Stimulated activated CD4-positive, alpha-beta T cell treated with anti-CD3 and anti-CD28 coated beads, TNF-alpha, amount 100 ng/mL, for 24 hours (primary cell): ENCODE measurements at regions not wholly inside any gene's neighbourhood (a gene's known extent, or its start where the extent isn't known, plus 50 kb on each side); places are given as distances from the start of the nearest gene placed in this dataset.
"Not testable (repeated sequence)": the region's sequence is repeated elsewhere in the genome, so short reads cannot be mapped to it uniquely, and the experiment has no call there.

Experiments used
- DNase-seq, 3 experiments: peaks; one replicate each; pipeline ENCODE4 v3.0.0-alpha.2; 2020; ENCODE audit warnings: low read depth in 3 of 3

DNA sequence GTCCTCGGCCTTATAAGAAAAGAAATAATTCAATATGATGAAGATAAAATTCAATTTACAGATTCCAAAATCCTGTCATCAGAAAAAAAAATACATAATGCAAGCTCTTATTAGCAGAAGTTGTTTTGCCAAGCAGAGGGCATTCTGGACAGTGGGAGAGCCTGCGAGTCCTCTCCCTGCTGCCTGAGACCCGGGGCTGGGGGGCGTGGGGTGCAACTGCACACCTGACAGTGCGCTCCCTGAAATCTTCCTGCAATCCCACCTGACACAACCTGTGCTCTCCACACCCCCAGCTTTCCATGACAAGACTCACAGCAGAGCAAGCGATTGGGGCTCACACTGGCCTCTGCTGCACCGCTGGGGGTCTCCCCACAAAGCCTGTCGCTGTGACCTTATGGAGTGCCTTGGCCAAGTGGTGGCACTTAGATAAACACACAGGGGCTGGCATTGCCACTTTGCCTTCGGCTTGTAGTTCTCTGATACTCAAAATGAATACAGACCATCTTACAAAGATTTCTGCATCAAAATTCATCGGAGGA is 130.3 kb upstream of the PDE10A start:
- no peak for DNase-seq

DNA sequence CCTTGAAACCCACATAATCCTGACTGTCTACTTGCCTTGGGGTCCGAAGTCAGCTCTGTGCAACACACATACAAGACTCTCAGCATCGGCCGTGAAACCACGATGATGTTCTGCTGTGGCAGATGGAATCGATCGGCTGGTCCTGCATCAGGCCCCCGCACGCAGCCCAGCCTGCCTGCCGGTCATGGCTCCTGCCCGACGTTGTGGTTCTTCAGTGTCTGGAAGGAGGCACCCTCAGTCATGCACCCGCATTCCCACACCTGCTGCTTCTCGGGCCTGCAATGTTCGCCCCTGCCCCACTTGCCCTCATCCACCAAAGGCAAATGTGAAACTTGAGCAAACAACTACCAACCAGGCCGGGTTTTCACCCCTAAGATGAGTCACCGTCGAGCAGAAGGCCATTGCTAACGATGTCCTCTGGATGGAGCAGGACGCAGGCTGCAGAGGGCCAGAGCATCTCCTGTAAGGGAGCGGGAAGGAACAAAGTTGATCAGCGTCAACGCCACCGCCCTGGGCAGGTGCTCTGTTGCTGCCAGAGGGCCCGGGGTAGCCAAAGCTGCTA is 128.9 kb upstream of the PDE10A start:
- no peak for DNase-seq

DNA sequence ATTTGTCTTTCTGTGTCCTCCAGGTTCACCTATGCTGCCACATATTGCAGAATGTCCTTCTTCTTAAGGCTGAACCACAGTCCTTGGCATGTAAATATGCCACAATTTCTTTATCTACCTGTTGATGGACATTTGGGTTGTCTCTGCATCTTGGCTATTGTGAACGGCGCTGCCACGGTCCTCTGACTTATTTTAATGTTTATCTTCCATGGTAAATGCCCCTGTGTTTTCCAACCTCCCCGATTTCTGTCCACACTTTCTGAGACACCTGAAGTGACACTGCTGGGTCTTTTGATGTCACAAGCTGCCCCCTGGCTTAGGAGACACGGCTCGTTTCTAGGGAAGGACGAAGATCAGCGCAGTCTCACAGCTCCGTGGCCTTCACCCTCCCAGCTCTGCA is 128.3 kb upstream of the PDE10A start:
- no peak for DNase-seq

DNA sequence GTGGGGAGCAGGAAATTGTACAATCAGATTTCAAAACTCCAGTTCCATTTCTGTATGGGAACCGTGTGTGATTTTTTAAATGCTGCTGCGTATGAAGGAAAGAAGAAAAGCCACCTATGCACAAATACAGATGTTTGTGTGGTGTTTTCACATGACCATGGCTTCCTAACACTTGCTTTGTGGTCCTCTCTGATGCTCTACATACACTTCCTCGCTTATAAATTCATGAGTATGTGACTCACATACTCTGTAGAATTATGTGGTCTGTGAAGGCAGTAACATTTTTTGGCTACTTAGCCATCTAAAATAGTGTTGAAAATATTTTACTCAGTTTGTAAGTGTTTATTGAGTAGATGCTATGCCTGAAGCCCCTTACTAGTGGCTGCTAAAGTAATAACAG is 119.8 kb upstream of the PDE10A start:
- DNase-seq, result no peak

DNA sequence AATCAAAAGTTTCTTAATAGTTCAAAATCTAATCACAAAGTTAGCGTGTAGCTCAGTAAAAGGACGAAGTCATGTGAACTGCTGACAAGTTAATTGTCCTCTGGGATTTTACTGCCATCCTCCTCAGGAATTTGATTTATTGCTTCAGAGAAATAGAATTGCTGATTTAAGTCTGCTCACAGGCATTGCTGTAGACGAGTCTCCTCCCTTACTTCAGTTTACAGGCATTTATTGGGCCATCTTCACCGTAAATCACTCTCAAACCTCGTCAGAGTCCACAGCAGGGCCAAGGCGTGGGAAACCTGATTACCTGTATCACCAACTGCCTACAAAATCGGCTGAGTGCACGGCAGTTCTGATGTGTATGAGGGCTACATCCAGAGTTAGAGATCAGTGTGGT is 119.1 kb upstream of the PDE10A start:
- DNase-seq, result no peak

DNA sequence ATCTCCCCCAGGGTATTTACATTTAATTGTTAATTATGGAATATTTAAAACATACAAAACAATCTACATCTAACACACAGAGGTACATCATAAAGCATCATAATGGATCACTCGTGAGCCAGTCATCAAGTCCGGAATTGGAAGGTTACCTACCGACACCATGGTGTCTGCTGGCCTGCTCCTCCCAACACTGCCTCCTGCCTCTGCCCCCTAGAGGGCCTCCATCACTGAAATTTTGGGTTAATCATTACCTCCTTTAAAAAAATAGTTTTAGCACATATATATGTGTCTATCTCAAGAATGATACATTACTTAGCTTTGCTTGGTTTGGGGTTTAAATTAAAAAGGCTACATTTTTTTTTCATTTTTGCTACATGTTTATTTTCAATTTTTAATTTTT is 114.6 kb upstream of the PDE10A start:
- no peak for DNase-seq

DNA sequence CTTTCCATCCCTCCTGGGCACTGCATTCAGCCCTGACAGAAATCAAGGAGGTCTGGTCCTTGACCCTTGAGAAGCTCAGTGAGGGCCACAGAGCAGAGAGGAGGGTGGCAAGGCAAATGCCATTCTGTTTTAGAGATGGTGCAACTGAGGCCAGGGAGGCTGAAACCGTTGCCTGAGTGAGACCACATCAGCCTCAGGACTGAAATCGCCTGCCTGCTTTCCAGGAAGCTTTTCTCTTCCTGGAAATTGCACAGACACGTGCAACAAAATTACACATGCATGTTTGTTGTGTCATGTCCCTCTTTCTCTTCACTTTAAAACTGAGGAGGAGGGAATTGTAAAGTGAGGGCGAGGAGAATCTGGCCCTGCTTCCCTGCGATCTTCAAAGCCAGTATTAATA is 113.7 kb upstream of the PDE10A start:
- no peak for DNase-seq

DNA sequence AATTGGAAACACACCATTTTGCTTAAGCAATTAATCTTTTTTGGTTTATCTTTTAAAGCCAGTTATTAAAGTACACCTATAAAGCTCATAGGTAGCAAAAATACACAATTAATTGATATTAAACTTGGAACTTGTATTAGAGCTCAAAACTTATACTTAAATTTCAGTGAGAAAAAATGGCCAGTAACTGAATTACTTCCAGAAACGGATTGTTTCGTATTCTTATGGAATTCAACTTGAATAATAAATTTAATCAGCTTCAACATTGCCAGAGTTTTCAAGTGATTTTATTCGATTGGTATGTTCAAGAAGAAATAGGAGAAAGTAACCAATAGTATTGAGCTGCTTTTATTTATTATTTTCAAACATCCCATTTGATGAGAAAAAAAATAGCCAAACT is 112.7 kb upstream of the PDE10A start:
- DNase-seq, result no peak

DNA sequence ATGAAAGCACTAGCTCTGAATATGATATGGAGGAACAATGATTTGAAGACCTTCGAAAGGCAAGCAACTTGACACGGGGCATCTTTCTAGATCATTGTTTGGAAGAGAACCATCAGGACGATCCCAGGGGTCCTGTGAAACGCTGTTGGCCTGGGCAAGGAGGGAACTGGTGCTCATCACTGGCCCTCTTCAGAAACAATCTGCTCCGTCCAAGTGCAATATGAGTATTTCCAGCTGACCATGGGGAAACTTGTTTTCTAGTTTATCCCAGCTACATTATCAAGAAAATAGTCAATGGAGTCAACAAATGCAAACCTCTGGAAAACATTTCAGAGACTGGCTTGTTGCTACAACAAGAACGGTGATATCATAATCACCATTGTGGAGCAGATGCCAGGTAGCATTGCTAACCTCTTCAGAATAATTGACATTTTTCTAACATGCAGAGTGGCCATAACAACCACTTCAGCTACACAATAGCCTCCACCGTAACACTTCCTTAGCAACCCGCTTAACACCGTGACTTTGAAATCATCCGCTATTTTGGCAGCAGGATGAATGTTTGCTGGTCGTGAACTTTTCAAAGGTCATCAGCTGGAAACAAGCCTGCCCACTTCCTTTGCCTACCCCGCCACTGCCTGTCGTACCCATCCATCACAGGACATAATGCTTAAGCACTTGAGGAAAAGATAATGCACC is 112.0 kb upstream of the PDE10A start:
- DNase-seq, result no peak

DNA sequence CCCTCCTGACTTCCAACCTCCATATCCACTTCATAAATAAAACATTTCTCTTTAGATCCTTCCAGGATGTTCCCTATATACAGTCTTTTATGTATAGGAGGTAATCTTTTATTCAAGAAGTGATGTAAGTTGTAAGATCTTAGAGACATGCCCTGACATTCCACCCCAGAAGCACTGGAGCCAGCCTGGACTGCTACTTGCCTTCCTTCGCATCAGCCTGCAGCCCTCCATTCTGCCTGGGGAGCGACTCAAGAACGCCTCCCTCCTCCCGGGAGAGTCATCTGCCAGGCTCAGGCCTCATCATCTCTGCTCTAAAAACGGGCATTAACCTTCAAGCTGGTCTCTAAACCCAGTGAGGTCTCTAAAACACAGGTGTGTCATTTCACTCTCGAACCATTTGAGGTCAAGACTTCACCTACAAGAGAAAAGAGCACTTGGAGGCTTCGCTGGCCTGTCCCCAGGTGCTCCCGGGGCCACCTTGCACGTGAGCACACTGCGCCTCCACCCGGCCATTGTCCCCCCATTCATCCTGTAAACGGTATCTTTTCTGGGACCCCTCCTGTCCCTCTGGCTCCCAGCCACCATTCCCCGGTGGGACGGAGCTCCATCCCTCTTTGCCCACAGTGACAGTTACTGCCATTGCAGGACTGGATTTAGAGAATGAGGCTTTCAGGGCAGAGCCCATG is 107.5 kb upstream of the PDE10A start:
- no peak for DNase-seq

DNA sequence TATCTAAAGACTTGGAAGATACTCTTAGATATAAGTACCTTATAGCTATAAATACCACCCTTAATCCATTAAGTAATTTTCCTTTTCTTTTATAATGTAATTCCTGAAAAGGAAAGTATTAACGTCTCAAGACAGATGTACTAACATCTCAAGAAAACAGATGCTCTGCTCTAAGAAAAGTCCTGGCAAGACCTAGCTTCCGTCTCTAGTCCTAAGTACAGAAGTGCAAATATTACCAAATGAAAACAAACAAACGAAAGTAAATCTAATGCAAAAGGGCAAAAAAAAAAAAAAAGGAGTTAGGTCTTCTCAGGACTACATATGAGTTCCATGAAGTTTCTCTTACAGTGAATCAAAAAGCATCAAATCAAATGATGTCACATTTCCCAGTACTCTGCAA is 106.8 kb upstream of the PDE10A start:
- DNase-seq, result no peak

DNA sequence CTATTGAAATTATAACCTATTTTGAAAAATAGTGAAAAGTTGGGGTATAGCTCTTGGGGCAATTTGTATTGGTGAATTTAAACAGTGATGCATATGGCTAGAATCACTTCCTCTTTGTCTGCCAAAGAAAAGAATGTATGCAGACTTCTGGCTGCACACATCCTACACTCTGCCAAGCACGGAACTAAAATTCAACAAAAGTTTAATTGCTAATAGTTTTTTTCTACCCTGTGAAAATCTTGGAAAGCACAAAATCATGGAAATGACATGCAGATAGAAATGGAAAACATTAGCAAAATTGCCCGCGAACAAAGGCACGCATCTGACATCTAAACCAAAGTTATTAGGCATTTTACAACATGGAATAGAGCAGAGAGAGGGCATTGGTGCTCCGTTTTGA is 106.4 kb upstream of the PDE10A start:
- DNase-seq, result no peak

DNA sequence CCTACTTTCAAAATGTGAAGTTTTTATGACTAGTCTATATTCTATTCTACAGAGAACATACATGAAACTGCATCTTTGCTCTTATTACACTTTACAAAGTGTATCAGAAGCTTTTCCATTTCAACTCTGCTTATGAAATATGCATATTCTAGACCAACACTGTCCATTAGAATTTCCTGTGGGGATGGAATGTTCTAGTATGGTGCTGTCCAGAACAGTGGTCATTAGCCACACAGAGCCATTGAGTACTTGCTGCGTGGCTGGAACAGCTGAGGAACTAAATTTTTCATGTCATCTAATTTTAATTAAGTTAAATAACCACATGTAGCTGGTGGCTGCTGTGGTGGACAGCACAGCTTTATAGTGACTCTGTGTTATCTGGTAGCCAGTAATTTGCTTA is 105.9 kb upstream of the PDE10A start:
- DNase-seq, result no peak

DNA sequence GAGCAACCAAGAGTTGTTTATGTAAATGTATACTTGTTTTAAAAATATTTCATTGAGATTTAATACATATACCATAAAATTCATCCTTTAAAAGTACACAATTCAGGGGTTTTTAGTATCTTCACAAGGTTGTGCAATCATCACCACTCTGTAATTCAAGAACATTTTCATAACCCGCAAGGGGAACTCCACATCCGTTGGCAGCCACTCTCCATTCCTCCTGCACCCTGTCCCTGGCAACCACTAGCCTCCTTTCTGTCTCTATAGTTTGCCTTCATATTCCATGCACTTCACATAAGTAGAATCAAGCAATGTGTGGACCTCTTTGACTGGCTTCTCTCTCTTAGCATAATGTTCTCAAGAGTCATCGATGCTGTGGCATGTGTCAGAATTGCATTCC is 104.2 kb upstream of the PDE10A start:
- no peak for DNase-seq

DNA sequence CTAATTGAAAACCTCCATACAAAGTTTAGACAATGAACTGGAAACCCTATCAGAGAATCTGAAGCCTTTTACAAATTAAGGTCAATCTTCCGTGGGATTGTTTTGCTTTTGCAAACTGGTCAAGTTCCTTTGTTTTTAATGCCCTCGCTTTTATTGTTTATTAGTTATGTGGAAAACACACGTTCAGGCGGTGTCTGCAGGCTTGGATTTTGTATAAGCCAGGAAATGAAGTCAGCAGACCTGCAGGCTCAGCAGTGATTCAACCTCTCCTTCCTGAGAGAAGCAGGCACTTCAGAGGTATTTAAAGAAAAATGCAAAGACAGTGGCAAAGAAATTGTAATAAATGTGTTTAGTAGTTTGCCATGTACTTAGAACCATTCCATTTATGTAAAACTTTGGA is 103.4 kb upstream of the PDE10A start:
- DNase-seq, result no peak

DNA sequence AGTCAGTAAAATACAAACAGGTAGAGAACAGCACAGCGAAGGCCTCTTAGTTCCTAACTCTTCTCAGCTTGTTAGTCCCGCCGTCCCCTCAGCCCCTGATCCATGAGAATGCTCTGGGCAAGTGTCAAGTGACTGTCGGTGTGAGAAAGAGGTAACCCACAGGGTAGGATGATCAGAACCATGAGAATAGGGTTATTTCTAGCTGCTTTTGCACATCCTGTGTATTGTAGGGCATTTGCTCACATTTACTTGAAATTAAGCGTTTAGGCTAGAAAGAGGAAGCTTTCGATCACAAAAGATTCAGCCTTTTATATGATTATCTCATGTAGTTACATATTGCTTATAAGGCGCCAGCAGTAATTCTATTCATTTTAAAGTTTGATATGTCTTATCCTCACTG is 103.0 kb upstream of the PDE10A start:
- DNase-seq, result no peak

DNA sequence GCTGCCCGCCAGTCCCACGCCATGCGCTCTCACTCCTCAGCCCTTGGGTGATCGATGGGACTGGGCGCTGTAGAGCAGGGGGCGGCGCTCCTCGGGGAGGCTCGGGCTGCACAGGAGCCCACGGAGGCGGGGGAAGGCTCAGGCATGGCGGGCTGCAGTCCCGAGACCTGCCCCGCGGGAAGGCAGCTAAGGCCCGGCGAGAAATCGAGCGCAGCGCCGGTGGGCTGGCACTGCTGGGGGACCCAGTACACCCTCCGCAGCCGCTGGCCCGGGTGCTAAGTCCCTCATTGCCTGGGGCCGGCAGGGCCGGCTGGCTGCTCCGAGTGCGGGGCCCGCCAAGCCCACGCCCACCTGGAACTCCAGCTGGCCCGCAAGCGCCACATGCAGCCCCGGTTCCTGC is 102.2 kb upstream of the PDE10A start:
- not testable (repeated sequence) for DNase-seq

DNA sequence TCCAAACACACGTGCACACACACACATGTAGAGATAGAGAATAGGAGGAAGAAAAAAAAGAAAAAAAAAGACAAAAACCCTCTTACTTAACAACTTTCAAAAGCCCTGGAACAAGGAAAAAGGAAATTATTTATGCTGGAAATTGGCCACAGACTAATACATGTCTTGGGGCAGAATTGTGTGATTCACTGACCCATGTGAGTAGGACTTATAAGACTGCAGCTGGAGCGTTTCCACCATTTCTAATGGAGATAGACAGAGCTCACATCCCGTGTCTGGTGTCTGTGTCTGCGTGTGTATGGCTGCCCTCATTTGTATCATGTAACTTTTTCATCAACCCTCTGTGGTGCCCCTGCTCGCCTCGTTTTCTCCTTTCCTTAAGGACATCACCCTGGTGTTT is 99.8 kb upstream of the PDE10A start:
- no peak for DNase-seq

DNA sequence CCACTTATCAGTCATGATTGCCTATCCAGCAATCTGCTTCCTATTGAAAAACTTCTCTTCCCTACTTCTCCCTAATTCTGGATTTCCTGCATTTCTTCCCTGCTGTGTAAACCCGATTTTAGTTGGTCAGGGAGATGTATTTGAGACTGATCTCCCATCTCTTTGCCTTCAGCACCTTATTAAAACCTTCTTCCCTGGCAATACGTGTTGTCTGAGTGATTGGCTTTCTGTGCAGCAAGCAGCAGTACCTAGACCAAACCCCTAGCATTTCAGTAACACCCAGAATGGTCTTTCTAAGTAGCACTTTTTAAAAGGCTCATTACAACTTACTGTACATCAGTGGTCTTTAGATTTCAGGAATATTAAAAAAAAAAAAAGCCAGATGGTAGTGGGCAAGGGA is 99.1 kb upstream of the PDE10A start:
- DNase-seq, result no peak

DNA sequence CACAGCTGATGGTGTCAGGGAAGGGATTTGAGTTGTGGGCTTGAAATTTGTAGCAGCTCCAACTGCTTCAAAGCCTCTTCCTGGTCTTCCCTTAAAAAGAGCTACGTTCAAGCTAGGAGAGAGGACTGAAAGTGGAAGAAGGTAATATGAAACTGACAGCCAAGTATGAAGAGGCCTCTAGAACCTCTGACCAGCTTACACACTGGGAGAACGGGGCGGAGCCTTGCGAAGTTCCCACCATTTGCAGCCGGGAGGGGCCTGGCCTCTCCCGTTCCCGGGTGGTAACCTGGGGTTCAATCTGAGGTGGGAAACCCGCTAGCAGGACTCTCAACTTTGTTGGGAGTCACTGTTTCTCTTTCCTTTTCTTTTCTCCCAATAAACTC is 97.8 kb upstream of the PDE10A start:
- DNase-seq, result no peak

DNA sequence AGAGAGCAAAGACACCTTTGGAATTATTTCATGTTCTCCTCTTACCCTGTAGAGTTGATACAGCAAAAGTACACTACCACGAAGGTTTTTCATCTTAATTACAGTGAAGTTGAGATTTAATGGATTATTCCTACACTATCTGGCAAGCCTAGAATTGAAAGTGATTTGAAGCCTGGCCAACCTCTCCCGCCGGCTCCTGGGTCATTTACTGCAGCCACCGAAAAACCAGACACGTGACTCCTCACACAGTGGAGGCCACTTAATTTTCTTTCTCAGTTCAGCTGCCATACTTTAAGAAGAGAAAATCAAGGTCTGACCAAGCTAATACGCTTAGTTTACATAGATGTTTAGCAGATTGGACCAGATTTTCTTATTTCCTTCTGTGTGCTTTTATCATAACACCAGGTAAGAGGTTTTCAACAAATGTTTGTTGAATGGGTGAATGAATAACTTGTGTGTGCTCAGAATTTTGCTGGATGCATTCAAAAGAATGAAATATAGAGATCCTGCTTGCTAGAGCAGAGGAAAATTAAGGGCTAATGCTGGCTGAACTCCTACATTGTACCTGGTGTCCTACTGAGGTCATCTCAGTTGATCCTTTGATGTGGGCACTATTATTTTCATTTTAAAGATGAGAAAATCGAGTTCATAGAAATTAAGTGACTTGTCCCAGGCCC is 97.2 kb upstream of the PDE10A start:
- DNase-seq, result no peak

DNA sequence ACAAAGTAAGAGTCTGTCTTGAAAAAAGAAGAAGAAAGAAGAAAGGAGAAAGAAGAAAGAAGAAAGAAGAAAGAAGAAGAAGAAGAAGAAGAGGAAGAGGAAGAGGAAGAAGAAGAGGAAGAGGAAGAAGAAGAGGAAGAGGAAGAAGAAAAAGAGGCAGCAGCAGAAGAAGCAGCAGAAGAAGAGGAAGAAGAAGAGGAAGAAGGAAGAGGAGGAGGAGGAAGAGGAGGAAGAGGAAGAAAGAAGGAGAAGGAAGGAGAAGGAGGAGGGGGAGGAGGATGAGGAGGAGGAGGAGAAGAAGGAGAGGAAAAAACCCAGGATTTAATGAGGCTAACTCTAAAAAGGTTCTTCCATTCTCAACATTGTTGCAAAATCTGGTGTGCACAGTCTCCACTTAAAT is 95.4 kb upstream of the PDE10A start:
- no peak for DNase-seq

DNA sequence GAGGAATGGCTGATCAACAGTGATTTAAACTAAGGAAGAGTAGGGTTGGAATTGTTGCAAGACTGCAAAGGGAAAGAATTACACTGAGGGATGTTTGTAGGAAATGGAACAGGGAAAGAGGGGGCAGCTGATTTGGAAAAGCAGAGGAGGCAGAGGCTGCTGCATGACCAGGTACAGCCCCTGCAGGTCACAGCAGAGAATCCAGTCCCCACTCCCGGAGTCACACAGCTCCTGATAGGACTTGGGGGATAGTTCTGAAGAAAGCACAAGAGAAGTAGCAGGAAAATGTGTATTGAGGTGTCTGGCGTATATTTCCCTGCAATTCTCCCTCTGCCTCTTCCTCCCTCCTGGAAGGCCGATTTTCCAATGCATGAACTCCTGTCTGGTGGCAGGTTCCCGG is 92.5 kb upstream of the PDE10A start:
- no peak for DNase-seq
